VCaP (cell line): ENCODE measurements at regions not wholly inside any gene's neighbourhood (a gene's known extent, or its start where the extent isn't known, plus 50 kb on each side); places are given as distances from the start of the nearest gene placed in this dataset.

Experiments
- H3K27ac ChIP-seq: fragments of 450-650 bp; 2 replicates; pipeline ENCODE4 v1.5.1; 2017
- TF ChIP-seq, protein P1 (sequence below): fragments of 450-650 bp; conservative IDR thresholded peaks from 2 replicates; pipeline ENCODE4 v1.5.1; 2017; ENCODE audit warnings: mild to moderate bottlenecking, moderate library complexity

DNA sequence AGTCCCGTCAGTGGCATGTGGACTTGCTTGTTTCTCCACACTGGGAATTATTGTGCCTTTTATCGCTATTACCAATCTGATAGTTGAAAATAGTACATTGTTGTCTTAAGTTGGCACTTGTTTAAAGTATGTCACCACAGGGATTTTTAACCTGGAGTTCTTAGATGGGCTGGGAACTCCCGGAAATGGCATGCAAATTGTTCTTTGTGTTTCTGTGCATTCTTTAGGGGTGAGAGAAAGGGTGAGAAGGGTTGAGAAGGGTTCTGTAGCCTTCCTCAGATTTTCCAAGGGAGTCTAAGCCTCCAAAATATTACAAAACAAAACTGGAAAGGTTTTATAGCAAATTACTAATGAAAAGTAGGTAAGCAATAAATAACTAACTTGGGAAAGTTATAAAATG is 176.9 kb downstream of the ZIC3 start:
- H3K27ac ChIP-seq = no peak overlapping the region
- TF ChIP-seq, protein P1, sequence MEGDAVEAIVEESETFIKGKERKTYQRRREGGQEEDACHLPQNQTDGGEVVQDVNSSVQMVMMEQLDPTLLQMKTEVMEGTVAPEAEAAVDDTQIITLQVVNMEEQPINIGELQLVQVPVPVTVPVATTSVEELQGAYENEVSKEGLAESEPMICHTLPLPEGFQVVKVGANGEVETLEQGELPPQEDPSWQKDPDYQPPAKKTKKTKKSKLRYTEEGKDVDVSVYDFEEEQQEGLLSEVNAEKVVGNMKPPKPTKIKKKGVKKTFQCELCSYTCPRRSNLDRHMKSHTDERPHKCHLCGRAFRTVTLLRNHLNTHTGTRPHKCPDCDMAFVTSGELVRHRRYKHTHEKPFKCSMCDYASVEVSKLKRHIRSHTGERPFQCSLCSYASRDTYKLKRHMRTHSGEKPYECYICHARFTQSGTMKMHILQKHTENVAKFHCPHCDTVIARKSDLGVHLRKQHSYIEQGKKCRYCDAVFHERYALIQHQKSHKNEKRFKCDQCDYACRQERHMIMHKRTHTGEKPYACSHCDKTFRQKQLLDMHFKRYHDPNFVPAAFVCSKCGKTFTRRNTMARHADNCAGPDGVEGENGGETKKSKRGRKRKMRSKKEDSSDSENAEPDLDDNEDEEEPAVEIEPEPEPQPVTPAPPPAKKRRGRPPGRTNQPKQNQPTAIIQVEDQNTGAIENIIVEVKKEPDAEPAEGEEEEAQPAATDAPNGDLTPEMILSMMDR = no peak

DNA sequence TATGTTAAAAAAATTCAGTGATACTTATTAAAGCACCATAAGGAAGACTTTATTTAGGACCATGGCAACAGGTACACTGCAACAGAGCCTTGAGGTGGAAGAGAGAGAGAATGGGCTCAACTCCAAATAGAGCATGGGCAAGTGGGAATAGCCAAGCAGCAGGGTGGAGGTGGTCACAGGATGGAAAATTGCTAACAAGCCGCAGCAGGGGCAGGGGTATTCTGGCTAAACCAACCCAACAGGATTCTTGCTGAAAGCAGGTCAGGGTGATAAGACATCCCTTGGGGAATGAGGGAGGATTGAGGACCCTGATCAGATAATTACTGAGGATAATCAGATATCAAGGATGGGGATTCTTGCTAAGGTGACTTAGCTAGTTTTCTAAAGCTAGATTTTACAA is 177.5 kb downstream of the ZIC3 start:
- no peak overlapping the region for H3K27ac ChIP-seq
- TF ChIP-seq, protein P1 = no peak

DNA sequence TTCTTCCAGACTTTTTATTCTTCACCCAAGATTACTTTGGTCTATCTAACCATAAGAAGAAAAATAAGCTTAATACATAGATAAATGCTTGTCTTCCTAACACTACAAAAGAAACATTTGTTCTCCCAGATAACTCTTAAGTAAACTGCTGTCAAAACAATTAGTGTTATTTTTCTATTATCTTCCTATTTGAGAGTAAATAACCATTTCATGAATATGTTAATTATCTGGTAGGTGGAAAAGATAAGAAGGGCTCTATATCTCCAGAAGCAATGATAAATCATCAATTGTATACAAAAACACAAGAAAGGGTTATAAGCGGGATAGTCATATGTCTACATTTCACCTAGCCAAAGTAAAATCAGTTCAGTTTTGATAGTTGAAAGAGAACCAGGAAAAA is 180.4 kb downstream of the ZIC3 start:
- TF ChIP-seq, protein P1 = no peak
- no peak overlapping the region for H3K27ac ChIP-seq

DNA sequence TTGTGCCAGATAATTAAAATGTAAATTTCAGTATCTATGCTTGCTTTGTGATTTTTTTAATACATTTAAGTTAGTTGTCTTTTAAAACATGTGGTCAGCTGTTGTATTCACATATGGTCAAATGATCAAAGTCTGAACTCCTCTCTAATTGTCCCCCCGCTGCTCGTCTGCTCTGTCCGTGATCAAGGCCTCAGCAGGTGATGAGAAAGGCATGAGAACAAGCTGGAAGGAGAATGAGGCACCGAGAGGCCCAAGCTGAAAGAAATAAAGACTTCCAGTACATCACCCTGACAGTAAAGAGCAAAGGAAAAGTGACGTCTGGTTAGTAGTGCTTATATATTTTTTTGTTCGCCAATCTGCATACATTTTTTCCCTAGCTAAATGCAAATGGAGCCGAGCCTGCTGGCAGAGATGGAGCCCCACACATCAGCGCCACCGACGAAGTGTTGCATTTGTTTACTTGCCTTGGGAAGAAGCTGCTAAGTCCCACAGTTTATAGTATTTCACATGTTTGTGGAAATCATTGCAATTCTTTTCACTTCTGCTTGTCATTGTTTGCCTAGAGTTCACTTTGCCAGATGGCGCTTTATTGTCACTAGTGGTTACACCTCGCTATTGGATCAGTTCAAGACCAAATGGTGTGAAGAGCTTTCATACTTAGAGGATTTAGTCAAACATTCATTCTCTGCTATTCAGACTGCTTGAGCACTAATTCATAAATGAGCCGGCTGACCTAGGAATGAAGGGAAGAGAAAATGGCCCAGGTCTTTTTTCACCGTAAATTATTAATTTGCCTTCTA is 181.5 kb downstream of the ZIC3 start:
- no peak overlapping the region for H3K27ac ChIP-seq
- TF ChIP-seq, protein P1 = no peak

DNA sequence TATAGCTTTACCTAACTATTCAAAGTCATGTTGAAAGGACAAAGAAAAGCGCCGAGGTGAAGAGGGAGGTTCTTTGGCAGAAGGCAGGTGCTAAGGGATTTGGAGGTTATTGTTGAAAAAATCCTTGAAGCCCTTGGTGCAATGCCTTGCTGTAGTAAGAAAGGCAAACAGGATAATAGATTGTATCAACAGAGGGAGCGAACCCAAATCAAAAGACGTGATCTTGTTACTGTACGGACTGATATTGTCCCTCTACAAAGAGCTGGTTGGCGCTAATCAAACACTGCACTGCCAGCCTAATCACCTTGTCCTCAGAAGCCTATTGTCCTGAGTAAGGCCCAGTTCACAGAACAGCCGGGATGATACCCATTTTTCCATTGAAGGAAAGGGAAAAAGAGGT is 182.9 kb downstream of the ZIC3 start:
- no peak overlapping the region for H3K27ac ChIP-seq
- TF ChIP-seq, protein P1 = no peak

DNA sequence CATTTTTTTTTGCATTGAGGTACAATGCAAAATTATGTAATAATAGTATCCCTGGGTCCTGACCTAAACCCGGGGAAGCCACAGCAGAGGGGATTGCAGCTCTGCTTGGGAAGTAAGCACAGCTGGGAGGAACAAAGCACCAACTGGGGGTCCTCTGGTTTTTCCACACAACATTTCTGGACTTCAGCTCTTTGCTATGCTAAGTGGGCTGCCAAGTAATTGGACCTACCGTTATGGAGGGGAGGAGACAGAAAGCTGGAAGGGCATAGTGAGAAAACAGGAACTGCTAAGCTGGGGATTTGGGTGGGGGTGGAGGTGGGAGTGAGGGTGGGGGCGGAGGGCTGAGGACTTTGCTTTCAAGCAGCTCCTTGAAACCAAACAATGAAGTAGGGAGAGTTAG is 183.3 kb downstream of the ZIC3 start:
- TF ChIP-seq, protein P1 = no peak
- no peak overlapping the region for H3K27ac ChIP-seq

DNA sequence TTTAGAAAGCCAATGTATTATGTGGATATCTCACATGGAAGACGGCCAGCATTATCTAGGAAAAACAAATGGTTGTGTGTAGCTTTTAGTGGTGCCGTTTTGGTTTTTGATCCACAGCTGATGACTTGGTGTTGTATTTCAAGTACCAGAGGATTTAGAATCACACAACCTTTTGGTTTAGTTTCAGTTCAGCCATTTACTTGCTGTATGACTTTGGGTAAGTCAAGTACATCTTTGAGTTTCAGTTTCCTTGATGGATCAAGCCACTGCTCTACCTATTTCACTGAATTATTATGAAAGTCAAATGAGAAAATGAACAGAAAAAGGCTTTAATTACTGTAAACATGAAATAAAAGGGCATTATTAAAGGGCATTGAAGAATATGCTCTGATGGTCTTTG is 205.6 kb downstream of the ZIC3 start:
- TF ChIP-seq, protein P1 = no peak

More for the DNA sequence above, 205.6 kb downstream of the ZIC3 start:
- H3K27ac ChIP-seq = no peak overlapping the region
